ENCODE measurements at regions not wholly inside any gene's neighbourhood (a gene's known extent, or its start where the extent isn't known, plus 50 kb on each side); places are given as distances from the start of the nearest gene placed in this dataset.

- no peaks in the 10 kb centered on the region for H3K4me1 Mint-ChIP-seq (ENCODE audit: low read depth)
- no peak for TF ChIP-seq CTCF (IDR thresholded peaks at IDR 0.05; ENCODE audit: unreplicated experiment)
Observed at GRCh38 chr3:34033839-34034238, 235.4 kb downstream of the PDCD6IP start.

GRCh38 chr3:34034840-34035239 is 236.4 kb downstream of the PDCD6IP start:
- H3K27me3 Mint-ChIP-seq: peaks cover 16% of the 10 kb centered on the region
- H3K4me3 Mint-ChIP-seq (ENCODE audit: low read depth): no peak overlapping the region
- no peaks in the 10 kb centered on the region for H3K4me1 Mint-ChIP-seq (ENCODE audit: low read depth)
- no peak for TF ChIP-seq CTCF (IDR thresholded peaks at IDR 0.05; ENCODE audit: unreplicated experiment)
- H3K36me3 Mint-ChIP-seq (ENCODE audit: insufficient read depth): no peaks in the 10 kb centered on the region
- H3K9me3 Mint-ChIP-seq (ENCODE audit: low read depth): no peaks in the 10 kb centered on the region
- no peak for DNase-seq (ENCODE audit: low spot score, unreplicated experiment)
- H3K27ac Mint-ChIP-seq: no peak overlapping the region

More at GRCh38 chr3:34033839-34034238, 235.4 kb downstream of the PDCD6IP start:
- Mint-ChIP-seq H3K4me3 (ENCODE audit: low read depth) (no peak overlapping the region), H3K36me3 (ENCODE audit: insufficient read depth) (no peaks in the 10 kb centered on the region), H3K9me3 (ENCODE audit: low read depth) (no peaks in the 10 kb centered on the region), H3K27me3 (peaks cover 16% of the 10 kb centered on the region), H3K27ac (no peak overlapping the region)
- no peak for DNase-seq (ENCODE audit: low spot score, unreplicated experiment)

- Mint-ChIP-seq H3K36me3 (ENCODE audit: insufficient read depth) (no peaks in the 10 kb centered on the region), H3K4me3 (ENCODE audit: low read depth) (no peak overlapping the region), H3K27ac (no peak overlapping the region), H3K4me1 (ENCODE audit: low read depth) (no peaks in the 10 kb centered on the region), H3K9me3 (ENCODE audit: low read depth) (no peaks in the 10 kb centered on the region), H3K27me3 (peaks cover 19% of the 10 kb centered on the region)
- no peak for TF ChIP-seq CTCF (IDR thresholded peaks at IDR 0.05; ENCODE audit: unreplicated experiment)
- no peak for DNase-seq (ENCODE audit: low spot score, unreplicated experiment)
Observed at GRCh38 chr3:34035775-34036174, 237.3 kb downstream of the PDCD6IP start.

- Mint-ChIP-seq H3K4me3 (ENCODE audit: low read depth) (no peak overlapping the region), H3K36me3 (ENCODE audit: insufficient read depth) (no peaks in the 10 kb centered on the region), H3K4me1 (ENCODE audit: low read depth) (no peaks in the 10 kb centered on the region), H3K9me3 (ENCODE audit: low read depth) (no peaks in the 10 kb centered on the region), H3K27me3 (peaks cover 15% of the 10 kb centered on the region), H3K27ac (no peak overlapping the region)
- DNase-seq (ENCODE audit: low spot score, unreplicated experiment): no peak
- TF ChIP-seq CTCF (IDR thresholded peaks at IDR 0.05; ENCODE audit: unreplicated experiment): no peak
Observed at GRCh38 chr3:34037260-34037659, 238.8 kb downstream of the PDCD6IP start.

- TF ChIP-seq CTCF (IDR thresholded peaks at IDR 0.05; ENCODE audit: unreplicated experiment): no peak
- Mint-ChIP-seq H3K27me3 (peaks cover 12% of the 10 kb centered on the region), H3K36me3 (ENCODE audit: insufficient read depth) (no peaks in the 10 kb centered on the region), H3K4me3 (ENCODE audit: low read depth) (no peak overlapping the region), H3K9me3 (ENCODE audit: low read depth) (no peaks in the 10 kb centered on the region), H3K27ac (no peak overlapping the region), H3K4me1 (ENCODE audit: low read depth) (no peaks in the 10 kb centered on the region)
- no peak for DNase-seq (ENCODE audit: low spot score, unreplicated experiment)
Observed at GRCh38 chr3:34038131-34038530, 239.7 kb downstream of the PDCD6IP start.
